ENCODE measurements at regions not wholly inside any gene's neighbourhood (a gene's known extent, or its start where the extent isn't known, plus 50 kb on each side); places are given as distances from the start of the nearest gene placed in this dataset.

DNA sequence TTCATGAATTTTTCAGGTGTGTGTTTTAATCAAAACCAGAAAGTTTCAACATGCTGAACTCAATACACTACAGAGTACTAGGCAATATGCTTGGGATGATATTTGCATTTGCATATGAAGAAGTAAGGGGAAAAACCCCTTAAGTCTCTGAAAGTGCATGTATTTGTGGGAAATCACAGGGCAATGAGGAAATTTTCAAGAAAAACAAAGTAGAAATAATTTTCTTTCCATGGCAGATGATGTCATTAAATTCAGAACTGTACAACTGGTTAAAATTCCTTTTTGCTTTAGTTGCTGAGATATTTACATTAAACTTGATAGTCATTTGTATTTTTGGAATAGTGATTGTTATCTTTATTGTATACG lies 294.0 kb upstream of the TBC1D5 start:
- TF ChIP-seq, protein P1, sequence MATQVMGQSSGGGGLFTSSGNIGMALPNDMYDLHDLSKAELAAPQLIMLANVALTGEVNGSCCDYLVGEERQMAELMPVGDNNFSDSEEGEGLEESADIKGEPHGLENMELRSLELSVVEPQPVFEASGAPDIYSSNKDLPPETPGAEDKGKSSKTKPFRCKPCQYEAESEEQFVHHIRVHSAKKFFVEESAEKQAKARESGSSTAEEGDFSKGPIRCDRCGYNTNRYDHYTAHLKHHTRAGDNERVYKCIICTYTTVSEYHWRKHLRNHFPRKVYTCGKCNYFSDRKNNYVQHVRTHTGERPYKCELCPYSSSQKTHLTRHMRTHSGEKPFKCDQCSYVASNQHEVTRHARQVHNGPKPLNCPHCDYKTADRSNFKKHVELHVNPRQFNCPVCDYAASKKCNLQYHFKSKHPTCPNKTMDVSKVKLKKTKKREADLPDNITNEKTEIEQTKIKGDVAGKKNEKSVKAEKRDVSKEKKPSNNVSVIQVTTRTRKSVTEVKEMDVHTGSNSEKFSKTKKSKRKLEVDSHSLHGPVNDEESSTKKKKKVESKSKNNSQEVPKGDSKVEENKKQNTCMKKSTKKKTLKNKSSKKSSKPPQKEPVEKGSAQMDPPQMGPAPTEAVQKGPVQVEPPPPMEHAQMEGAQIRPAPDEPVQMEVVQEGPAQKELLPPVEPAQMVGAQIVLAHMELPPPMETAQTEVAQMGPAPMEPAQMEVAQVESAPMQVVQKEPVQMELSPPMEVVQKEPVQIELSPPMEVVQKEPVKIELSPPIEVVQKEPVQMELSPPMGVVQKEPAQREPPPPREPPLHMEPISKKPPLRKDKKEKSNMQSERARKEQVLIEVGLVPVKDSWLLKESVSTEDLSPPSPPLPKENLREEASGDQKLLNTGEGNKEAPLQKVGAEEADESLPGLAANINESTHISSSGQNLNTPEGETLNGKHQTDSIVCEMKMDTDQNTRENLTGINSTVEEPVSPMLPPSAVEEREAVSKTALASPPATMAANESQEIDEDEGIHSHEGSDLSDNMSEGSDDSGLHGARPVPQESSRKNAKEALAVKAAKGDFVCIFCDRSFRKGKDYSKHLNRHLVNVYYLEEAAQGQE (IDR thresholded peaks at IDR 0.05; ENCODE audit: low read depth), result no peak
- no peak for TF ChIP-seq YY1 (IDR thresholded peaks at IDR 0.05; ENCODE audit: low read depth)

DNA sequence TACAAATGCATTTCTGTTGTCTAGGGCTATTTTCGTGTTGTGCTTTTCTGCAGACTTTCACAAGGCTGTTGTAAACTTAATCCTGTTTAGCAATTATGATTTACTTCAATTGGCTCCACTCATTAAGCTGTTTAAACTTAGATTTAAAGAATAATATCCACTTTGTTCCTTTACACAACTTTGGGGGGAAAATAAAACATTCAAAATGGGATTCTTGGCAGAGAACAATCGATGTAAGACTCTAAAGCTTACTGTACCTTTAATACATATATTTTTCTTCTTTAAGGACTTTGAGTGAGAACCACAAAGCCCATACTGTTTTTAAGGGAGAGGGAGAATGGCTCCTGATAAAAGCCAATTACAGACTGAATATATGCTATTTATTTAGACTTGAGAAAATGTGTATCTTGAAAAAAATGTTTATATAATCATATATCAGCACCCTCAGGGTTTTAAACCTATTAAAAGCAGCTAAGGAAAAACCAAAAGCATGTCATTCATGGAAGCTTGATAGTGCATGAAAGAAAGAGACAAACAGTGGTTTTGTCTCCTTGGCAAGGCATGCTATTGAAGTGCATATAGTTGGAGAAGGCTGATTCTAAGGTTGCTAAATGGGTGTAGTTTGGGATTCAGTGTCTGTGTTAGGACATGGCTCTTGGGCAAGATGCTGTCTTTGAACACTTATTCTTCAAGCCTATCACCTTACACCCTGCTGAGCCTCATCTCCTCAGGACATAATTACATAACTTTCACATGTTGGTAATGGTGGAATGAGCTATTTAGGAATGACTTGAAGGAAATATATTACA lies 293.4 kb upstream of the TBC1D5 start:
- TF ChIP-seq CREB1 (IDR thresholded peaks at IDR 0.05; ENCODE audit: low read depth) (no peak), RAD21 (IDR thresholded peaks at IDR 0.05; ENCODE audit: low read depth) (no peak), TEAD4 (IDR thresholded peaks at IDR 0.05) (no peak)

DNA sequence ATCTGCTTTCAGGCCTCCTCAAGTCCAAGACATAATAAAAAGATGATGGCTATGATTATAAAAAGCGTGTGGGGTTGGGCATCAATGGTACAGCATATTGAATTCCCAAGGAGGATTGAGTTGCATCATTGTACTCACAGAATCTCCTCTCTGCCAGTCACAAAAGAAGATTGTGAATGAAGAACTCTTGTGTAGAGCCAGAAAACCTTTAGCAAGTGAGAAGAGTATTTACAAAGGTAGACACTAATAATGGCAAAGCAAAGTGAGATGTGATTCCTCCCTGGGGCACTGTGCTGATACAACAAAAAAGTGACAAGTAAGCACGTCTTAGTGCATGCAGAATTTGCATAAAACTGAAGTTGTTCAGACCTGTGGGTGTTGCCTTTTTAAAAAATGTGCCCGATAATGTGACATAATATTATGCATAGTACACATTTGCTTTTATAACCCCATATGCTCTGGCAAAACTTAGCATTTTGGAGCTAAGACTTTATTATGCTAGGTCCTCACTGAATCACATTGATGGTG lies 291.2 kb upstream of the TBC1D5 start:
- TF ChIP-seq, protein P2, sequence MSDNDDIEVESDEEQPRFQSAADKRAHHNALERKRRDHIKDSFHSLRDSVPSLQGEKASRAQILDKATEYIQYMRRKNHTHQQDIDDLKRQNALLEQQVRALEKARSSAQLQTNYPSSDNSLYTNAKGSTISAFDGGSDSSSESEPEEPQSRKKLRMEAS (IDR thresholded peaks at IDR 0.05), result no peak
- TF ChIP-seq, protein P1 (IDR thresholded peaks at IDR 0.05; ENCODE audit: low read depth), result no peak
- TF ChIP-seq TEAD4 (IDR thresholded peaks at IDR 0.05) (no peak), RAD21 (IDR thresholded peaks at IDR 0.05; ENCODE audit: low read depth) (no peak), YY1 (IDR thresholded peaks at IDR 0.05; ENCODE audit: low read depth) (no peak), EP300 (IDR thresholded peaks at IDR 0.05; ENCODE audit: borderline replicate concordance) (no peak), TAF1 (IDR thresholded peaks at IDR 0.05; ENCODE audit: low read depth) (no peak), CREB1 (IDR thresholded peaks at IDR 0.05; ENCODE audit: low read depth) (no peak)

DNA sequence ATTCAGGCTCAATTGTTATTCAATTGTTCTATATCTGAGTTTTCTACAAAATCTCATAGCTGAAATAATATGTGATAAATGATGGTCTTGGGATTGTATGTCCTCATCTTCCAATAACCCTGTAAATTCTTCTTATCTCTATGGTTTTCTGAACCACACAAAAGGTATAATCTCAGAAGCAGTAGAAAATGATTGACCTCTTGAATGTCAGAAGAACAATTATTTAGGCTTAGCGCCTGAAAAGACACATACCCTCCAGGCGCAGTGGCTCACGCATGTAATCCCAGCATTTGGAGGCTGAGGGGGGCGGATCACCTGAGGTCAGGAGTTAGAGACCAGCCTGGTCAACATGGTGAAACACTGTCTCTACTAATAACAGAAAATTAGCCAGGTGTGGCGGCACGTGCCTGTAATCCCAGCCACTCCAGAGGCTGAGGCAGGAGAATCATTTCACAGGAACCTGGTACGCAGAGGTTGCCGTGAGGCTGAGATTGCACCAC lies 288.0 kb upstream of the TBC1D5 start:
- no peak for TF ChIP-seq TCF12 (IDR thresholded peaks at IDR 0.05; ENCODE audit: low read depth)
- TF ChIP-seq, protein P3, sequence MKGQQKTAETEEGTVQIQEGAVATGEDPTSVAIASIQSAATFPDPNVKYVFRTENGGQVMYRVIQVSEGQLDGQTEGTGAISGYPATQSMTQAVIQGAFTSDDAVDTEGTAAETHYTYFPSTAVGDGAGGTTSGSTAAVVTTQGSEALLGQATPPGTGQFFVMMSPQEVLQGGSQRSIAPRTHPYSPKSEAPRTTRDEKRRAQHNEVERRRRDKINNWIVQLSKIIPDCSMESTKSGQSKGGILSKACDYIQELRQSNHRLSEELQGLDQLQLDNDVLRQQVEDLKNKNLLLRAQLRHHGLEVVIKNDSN (IDR thresholded peaks at IDR 0.05), result no peak
- TF ChIP-seq YY1 (IDR thresholded peaks at IDR 0.05; ENCODE audit: low read depth), result no peak
- TF ChIP-seq RAD21 (IDR thresholded peaks at IDR 0.05; ENCODE audit: low read depth), result no peak
- TF ChIP-seq, protein P1 (IDR thresholded peaks at IDR 0.05; ENCODE audit: low read depth), result no peak
- no peak for TF ChIP-seq CREB1 (IDR thresholded peaks at IDR 0.05; ENCODE audit: low read depth)
- no peak for TF ChIP-seq CEBPB (IDR thresholded peaks at IDR 0.05)
- no peak for TF ChIP-seq TAF1 (IDR thresholded peaks at IDR 0.05; ENCODE audit: low read depth)
- no peak for TF ChIP-seq TEAD4 (IDR thresholded peaks at IDR 0.05)
- TF ChIP-seq FOXM1 (IDR thresholded peaks at IDR 0.05; ENCODE audit: borderline replicate concordance, low read depth), result no peak
- TF ChIP-seq EGR1 (IDR thresholded peaks at IDR 0.05), result no peak
- no peak for TF ChIP-seq NFIC (IDR thresholded peaks at IDR 0.05)
- TF ChIP-seq ZBTB7A (IDR thresholded peaks at IDR 0.05; ENCODE audit: low read depth), result no peak
- TF ChIP-seq EP300 (IDR thresholded peaks at IDR 0.05; ENCODE audit: borderline replicate concordance), result no peak
- TF ChIP-seq, protein P2 (IDR thresholded peaks at IDR 0.05), result no peak

Measured in Ishikawa (cell line).